GM18498 (cell line): ENCODE measurements at regions not wholly inside any gene's neighbourhood (a gene's known extent, or its start where the extent isn't known, plus 50 kb on each side); places are given as distances from the start of the nearest gene placed in this dataset.
"Not testable (repeated sequence)": the region's sequence is repeated elsewhere in the genome, so short reads cannot be mapped to it uniquely, and the experiment has no call there.

ENCODE experiments used
- ATAC-seq: cut with Tn5 transposase; IDR thresholded peaks from one replicate; pipeline ENCODE4 v1.9.1; 2021; ENCODE audit warnings: mild to moderate bottlenecking, moderate library complexity; ENCODE audit not compliant: unreplicated experiment

DNA sequence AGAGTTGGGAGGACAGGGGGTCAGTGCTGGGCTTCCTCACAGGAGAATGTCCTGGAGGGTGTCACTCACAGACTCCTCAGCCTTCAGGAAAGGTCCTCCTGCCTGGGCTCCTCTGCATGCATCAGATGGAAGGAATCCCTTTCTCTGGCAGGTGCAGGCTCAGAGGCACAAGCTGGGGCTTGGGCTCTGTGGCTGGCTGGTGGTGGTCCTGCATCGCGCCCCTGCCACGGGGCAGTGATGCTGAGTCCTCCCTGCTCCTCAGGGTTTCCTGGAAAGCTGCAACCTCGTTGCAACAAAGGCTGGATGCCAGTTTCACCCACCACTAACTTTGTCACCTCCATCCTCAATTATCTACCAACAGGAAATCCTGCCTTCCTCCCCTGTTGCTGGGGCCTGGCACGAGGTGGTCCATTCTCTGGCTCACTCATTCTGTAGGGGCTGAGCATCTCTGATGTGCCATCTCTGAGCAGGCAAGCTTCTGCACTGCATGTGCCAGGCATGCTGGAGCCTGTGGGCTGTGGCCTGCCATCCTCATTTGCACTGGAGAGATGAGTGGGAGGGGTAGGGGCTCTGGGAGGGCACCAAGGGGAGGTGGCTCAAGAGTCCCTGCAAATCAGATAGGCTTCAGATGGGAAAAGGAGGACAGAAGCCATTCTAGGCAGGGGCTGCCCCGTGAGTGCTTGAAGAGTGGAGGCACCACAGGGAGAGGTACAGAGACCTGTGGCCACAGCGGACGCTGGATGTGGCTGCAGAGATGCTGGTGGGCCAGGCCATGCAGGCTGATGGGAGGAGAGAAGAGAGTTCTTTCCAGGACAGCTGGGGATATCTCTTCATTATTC lies 272.6 kb upstream of the HS6ST1 start:
- ATAC-seq = no peak

DNA sequence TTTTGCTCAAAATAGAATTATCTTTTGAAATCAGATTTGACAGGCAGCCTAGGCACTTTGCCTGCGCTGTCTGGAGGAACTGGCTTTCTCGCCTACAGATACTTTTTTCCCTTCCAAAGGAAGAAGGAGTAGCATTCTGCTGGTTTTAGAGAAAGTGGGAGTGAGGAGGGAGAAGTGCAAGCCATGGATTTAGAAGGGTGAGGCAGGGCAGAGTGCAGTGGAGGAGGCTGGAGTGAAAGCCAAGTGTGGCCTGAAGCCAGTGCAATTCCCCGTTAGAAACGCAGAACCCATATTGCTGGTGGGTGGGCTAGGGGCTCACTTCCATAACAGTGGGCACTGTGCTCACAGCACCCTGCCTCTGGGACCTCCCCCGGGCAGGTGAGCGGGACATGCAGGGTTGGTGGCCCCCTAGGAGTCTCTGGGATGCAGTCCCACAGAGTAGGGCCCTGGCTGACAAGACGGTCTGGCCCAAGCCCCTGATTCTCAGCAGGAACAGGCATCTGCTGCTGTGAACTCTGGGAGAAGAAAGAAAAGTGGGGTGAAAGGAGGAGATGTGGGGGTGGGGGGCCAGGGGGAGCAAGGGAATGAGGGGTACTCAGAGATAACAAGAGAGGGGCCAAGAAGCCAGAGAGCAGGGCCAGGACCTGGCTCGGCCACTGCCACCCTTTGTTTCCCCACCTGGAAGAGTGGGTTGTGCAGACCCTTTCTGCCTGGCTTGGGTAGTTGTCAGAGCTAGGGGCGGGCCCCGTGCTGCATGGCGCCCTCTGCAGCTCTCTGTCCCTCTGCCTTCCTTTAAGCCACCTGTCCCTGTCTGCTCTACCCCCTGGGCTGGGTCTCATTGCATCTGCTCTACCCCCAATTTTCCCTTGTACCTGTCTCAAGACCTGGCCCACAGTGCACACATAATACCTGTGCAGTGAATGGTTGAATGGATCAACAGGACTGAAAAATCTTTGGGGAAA lies 273.5 kb upstream of the HS6ST1 start:
- no peak for ATAC-seq

DNA sequence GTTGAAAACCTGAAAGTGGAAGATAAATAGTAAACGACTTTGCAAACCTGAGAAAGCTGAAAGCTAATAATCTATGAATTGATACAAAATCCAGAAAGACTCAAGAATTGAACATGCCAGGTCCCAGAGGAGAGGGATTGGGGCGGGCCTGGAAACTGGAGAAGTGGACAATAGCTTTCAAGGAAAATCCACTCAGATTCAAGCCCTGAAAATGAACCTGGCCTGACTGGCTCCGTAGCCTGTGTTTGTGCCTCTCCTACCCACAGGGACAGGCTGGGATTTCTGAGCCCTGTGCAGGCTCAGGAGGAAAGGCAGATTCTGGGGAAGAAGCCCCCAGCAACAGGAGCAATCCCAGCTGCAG lies 274.8 kb upstream of the HS6ST1 start:
- no peak for ATAC-seq

DNA sequence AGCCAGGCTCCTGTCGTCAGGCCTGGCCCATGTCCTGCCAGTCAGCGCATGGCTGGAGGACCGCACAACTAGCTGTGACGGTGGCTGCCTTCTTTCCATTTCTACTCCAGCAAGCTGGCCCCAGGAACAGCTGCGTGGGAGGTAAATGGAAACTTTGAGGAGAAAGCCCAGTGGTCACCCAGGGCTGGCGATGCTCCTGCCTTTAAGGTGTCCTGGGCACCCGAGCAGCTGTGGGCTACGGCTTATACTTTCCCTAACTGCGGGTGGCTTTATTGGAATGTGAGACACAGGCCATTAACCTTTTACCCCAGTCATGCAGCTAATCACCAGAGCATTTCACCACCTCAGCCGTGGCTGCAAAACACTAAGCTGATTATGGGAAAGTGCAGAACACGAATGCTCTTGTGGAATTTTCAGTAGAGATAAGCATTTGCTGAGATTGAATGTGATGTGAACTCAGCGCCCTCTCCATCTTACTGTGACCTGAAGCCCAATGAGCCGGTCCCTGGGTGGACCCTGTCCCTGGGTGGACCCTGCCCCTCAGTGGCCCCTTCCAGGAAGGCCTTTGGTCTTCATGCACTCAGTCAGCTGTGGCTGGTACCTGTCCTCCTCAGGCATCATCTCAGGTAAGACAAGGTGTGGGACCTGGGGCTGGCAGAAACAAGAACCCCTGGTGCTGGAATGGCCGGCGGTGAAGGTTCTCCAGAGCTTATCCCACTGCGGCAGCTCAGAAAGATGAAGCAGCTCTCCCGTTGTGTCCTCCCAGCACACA lies 275.4 kb upstream of the HS6ST1 start:
- no peak for ATAC-seq

DNA sequence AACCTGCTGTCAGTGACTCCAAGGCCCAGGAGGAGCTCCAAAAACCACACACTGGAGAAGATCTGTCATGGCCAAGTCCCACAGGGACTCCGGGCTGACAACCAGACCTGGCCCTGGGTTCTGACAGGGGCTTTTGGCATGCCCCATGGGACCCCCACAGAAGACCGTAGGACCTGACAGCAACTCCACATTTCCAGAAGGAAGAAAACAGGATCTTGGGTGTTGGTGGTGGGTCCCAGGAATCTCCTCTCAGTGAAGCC lies 275.9 kb upstream of the HS6ST1 start:
- ATAC-seq = no peak

DNA sequence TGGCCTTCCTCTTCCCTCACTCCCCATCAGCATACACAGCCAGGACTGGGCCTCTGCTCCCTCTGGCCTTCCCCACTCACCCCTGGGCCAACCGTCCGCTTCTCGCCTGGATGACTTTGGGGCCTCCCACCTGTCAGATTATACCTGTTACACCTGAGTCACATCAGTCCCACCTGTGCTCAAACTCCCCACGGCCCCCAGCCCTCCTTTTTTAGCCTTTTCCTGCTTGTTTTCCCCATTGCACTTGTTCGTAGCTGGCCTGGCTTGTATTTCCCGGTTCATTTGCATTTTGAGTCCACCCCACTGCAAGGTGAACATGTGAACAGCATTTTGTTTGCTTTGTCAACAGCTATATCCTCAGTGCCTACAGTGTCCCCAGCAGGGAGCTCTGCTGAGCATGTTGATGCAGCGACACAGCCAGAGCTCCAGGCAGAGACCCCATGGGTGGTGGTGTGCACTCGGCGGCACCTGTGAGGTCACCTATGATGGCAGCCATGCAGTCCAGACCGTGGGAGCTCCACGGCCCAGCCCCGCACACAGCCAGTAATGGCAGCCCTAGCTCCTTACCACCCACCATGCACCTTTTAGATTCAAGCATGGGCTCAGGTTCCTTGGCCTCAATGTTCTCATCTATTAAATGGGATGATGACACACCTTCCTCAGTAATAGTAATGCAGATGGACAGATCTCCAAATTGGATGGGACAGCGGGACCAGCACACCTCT lies 276.4 kb upstream of the HS6ST1 start:
- no peak for ATAC-seq

DNA sequence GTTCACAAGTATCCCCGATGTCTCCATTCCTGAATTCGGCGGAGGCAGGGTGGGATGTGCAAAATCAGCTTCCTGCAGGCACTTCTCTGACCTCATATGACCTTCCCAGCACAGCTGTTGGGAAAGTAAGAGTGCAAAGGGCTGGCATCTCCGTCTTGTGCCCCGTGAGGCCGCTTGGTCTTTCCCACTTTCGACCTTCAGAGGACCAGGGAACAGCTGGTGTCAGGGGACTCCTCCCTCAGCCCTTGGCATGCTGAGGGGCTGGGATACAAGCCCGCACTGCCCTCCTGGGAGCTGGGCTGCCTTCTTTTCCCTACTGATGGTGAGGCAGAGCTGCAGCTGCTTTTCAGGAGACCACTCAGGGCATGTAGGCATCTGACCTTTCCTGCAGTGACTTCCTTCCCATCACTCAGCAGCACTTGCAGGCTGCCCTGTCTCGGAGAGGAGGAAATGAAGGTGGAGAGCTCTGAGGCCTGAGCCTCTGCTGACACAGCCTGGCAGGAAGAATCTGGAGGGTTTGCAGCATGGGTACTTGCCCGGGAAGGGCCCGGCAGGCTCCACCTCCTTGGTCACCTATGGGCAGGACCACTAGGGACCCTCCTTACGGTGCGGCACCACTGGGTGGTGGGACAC lies 277.2 kb upstream of the HS6ST1 start:
- no peak for ATAC-seq

DNA sequence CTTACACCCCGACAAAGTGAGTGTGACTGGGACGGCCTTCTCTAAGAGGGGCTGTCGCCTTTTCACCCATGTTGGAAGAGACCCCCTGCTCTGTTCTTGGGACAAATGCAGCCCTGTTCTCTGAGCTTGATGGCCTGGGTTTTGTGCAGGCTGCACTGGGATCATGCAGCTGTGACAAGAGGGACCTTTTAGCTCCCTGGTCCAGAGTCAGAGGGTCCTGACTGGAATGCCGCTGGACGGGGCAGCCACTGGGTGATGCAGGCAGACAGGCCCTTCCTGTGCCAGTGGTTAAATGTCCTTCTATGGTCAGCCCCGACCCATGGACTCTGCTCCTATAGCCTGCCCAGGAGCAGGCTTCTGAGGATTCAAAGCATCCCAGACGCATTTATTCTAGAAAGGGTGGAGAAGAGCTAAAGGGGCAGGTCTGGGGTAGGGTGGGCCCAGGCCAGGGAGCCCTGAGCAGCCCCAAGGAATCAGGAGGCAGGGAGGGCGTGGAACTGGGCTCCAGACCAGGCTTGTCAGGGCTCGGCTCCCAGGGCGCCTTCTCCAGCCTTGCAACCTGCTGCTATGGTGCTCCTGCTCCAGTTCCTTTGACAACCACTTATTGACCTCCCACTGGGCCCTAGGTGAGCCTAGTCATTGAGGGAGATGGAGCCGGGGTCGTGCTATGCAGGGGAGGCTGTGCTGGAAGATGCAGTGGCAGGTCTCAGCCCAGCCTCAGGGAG lies 277.9 kb upstream of the HS6ST1 start:
- no peak for ATAC-seq

DNA sequence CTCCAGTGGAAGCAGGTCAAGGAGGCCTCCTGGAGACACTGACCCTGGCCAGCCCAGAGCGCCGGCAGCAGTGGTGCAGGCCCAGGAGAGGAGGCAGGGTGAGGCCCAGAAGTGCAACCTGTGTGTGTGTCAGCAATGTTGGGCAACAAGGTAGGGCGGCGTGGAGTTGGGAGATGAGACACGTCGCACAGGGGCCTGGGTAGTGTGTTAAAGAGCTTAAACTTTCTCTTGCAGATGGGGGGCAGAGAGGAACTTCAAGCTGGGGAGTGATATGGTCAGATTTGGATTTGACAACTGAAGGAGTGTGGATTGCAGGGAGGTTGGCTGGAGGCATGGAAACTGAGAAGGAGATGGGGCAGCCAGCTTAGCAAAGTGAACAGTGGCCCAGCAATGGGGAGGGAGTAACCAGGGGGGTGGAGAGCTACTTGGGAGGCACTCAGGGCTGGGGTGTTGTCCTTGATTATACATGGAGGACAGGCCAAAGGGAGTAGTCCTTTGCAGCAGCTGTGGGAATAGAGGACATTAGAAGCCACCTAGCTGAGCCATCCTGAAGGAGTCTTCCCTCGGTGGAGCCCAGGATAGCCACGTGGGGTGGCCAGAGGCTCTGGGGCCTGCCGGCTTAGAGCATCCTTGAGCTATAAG lies 278.6 kb upstream of the HS6ST1 start:
- no peak for ATAC-seq

DNA sequence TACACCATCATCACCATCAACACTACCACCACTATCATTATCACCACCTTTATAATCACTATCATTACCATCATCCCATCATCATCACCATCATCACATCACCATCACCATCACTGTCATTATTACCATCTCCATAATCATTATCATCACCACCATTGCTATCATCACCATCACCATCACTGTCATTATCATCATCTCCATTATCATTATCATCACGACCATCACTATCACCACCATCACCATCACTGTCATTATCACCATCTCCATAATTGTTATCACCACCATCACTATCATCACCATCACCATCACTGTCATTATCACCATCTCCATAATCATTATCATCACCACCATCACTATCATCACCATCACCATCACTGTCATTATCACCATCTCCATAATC lies 279.6 kb upstream of the HS6ST1 start:
- not testable (repeated sequence) for ATAC-seq

DNA sequence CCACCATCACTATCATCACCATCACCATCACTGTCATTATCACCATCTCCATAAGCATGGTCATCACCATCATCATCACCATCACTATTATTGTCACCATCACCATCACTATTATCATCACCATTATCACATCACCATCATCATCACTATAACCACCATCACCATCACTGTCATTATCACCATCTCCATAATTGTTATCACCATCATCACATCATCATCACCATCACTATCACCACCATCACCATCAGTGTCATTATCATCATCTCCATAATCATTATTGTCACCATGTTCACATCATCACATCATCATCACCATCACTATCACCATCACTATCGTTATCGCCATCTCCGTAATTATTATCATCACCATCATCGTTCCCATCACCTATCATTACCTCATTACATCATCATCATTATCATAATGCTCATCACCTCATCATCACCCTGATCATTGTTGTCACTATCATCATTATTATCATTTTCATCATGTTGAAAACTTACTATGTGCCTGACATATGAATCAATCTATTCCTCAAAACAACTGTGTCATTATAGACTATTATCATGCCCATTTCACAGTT lies 280.3 kb upstream of the HS6ST1 start:
- ATAC-seq = no peak

DNA sequence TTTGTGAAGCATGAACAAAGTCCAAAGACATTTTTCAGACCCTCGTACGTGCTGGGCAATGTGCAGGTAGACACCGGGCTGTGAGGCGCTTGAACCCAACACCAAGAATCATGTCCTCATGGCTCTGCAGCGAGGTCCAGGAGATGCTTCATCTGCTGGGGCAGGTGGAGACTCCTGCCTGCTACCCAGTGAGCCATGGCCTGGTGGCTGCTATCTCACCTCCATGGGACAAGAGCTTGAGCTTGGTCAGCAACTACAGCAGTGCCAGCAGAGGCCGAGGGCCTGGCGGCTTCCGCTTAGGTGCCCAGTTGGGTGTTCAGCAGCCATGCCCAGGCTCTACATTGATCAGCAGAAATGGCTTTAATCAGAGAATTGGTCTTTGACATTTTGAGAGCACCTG lies 281.0 kb upstream of the HS6ST1 start:
- ATAC-seq = no peak

DNA sequence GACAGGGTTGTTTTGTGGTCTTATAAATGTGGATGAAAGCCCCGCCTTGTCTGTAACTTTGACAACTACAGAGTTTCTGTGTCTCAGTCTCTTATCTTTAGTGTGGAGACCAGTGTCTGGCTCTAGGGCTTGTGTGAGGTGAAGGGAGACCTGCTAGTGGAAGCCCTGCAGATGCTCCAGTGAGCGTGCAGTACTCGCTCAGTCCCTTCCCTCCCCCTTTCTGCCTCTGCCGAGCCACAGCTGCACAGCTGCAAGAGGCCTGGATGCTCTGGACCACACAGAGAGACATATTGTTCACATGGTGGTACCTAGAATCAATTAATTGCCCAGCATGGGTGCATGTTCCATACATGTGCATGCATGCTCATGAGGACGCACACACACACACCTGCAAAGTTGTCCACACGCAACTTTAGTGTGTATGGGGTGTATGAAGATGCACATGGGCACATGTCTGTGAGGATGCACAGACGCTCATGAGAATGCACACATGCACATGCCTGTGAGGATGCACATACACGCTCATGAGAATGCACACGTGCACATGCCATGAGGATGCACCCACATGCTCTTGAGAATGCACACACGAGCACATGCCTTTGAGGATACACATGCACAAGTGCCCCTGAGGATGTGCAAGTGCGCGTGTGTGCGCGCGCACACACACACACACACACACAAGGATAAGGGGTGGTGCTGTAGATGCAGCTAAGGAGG lies 282.1 kb upstream of the HS6ST1 start:
- ATAC-seq = no peak

DNA sequence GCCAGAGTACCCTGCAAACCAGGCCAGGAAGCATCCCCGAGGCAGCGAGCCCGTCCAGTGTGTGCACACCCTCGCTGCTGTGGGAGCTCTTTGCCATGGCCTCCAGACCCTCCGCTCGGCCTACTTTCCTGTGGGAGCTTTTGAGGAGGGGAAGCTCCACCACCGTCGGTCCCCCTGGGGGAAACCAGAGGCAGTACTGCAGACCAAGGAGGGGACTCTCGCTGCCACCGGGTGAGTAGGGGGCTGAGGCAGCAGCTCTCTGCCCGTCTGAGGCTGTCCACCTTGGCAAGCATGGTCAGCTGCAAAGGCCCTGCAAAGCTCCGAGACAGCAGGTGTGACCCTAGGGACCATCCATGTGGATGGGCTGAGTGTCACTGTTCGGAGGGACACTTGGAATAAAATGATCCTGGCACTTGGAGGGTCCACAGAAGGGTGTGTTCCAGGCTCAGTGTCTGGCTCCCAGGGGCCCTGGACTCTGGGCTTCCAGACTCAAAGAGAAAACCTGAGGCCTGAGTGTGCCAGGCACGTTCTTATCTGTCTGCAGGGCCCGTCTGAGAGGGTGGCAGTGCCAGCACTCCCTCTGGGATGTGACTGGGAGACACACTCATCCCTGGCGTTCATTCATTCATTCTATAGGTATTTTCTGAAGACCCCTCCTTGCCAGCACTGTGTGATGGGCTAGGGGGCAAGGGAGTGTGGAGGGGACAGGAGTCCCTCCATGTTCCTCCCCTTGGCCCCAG lies 282.8 kb upstream of the HS6ST1 start:
- no peak for ATAC-seq

DNA sequence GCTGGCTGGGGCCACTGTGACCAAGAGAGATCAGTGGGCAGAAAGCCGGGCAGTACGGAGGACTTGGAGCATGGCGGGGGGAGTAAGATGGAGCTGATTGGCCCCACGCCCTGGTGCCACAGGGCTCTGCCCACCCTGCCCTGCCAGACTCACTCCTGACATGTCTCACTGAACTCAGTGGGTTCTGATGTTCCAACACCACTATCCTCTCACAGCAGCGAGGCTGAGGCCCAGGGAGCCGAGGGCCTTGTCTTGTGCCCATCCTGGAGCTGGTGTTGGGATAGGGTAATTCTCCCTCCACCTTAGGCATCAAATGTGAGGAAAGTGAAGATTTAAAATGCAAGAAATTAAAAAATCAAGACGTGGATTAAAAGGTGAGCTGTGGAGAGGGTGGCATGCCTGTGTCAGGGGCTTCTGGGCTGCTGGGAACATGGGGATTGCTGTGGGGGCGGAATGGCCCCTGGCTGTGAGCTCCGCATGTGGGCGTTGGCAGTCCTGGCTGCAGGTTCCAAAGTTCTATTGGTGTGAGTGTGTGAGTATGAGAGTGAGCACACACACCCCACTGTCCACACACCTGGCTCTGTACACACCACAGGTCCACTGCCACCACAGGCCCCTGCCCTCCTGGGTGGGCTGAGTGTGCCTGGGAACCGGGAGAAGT lies 283.5 kb upstream of the HS6ST1 start:
- no peak for ATAC-seq

DNA sequence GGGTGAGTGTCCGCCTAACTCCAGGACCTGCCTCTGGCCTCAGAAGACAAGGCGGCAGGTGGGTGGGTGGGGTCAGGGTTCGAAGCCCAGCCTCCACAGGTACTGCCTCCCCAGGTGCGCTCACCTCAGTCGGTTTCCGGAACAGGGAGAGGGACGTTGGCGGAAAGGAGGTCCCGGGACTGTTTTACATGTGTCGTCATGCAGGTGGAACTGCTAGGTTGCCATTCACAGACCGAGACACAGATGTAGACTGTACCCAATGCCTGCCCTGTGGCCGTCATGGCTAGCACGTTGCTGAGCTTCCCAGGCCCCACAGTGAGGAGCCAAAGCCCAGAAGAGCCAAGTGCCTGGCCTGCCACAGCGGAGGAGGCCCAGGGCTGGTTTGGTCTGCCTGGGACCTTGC lies 284.0 kb upstream of the HS6ST1 start:
- no peak for ATAC-seq

DNA sequence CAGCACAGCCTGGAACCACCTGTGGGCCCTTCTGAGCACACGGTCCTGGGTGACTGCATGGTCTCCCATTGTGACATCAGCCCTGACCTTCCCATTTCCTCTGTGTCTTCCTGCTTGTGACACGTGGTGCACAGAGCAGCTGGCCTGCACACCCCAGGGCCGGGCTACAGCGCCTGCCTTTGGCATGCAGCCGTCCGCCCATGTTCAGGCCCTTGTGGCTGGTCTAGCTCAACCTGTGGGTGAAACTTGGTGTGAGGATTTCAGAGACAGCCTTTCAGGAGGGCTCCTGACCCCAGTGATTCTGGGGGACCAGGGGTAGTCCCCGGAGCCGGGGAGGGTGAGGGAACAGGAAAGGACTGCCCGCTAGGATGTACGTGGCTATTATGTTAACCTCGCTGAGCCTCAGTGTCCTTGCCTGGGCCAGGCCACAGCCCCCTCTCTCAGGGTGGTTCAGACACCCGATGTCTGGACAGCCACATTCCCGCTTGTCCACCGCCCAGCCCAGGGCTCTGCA lies 284.8 kb upstream of the HS6ST1 start:
- no peak for ATAC-seq
